Tibial artery (tissue), 4 donors: ENCODE measurements at regions not wholly inside any gene's neighbourhood (a gene's known extent, or its start where the extent isn't known, plus 50 kb on each side); places are given as distances from the start of the nearest gene placed in this dataset.
A peak's percentile ranks its signal among the peaks of the same experiment; 100 is the strongest.

Experiments used
- DNase-seq, 2 donors: peaks; one replicate each; pipeline ENCODE4 v3.0.0-alpha.2; 2019
- H3K27ac ChIP-seq, 2 donors: fragments of 200-600 bp; sonication (generic) in 1 of 2; 1 replicate in 1 of 2; 2 replicates in 1 of 2; pipeline ENCODE4 v1.5.1; 2018 to 2019; ENCODE audit warnings: mild to moderate bottlenecking in 1 of 2
- H3K27me3 ChIP-seq, 2 donors: fragments of 200-600 bp; sonication (generic) in 1 of 2; one replicate each; pipeline versions ENCODE4 v1.5.1 to v1.6.0; 2016 to 2019
- H3K36me3 ChIP-seq, 3 donors: fragments of 200-600 bp; sonication (generic) in 2 of 3; one replicate each; pipeline ENCODE4 v1.5.1; 2016 to 2019; ENCODE audit warnings: mild to moderate bottlenecking in 2 of 3
- H3K4me1 ChIP-seq, 4 donors: fragments of 200-600 bp; sonication (generic) in 2 of 4; 1 replicate in 3 of 4; 2 replicates in 1 of 4; pipeline ENCODE4 v1.5.1; 2016 to 2019
- H3K4me3 ChIP-seq, 2 donors: fragments of 200-600 bp; sonication (generic) in 1 of 2; 1 replicate in 1 of 2; 2 replicates in 1 of 2; pipeline ENCODE4 v1.5.1; 2018 to 2019; ENCODE audit warnings: mild to moderate bottlenecking in 2 of 2
- H3K9me3 ChIP-seq, 3 donors: fragments of 200-600 bp; sonication (generic) in 1 of 3; one replicate each; pipeline ENCODE4 v1.5.1; 2016 to 2019
- CTCF ChIP-seq, 2 experiments: fragments of 200-600 bp in 1 of 2; fragments of 450-650 bp in 1 of 2; IDR thresholded peaks; one replicate each; pipeline ENCODE4 v1.5.1; 2017 to 2019; ENCODE audit warnings: antibody characterized with exemption in 2 of 2, mild to moderate bottlenecking in 1 of 2, moderate library complexity in 1 of 2
- intact Hi-C: fragments of 100-400 bp; cut with DNase I; formaldehyde crosslinking; loops from one replicate; pipeline ENCODE4 v1.15.0; 2023; ENCODE audit warnings: low total_unique reads

- Histone ChIP-seq H3K4me3 (no peak overlapping the region), H3K4me1 (peaks cover 0 to 29% (median 20%) of the 10 kb centered on the region in 4 donors), H3K36me3 (no peaks in the 10 kb centered on the region), H3K27me3 (no peaks in the 10 kb centered on the region), H3K27ac (peak overlapping the region; percentile 65 to 74), H3K9me3 (no peaks in the 10 kb centered on the region)
- intact Hi-C loops = no loop called here
- no peak for DNase-seq
- no peak for TF ChIP-seq CTCF (IDR thresholded peaks at IDR 0.05)
These were observed 274.4 kb upstream of the FMN2 start for GRCh38 chr1:239817276-239817675.

GRCh38 chr1:239817801-239818200, 273.9 kb upstream of the FMN2 start:
- H3K27ac ChIP-seq = no peak overlapping the region
- no peak overlapping the region for H3K4me3 ChIP-seq
- no peaks in the 10 kb centered on the region for H3K27me3 ChIP-seq
- TF ChIP-seq CTCF (IDR thresholded peaks at IDR 0.05) = no peak
- H3K9me3 ChIP-seq = no peaks in the 10 kb centered on the region
- intact Hi-C loops = no loop called here
- H3K4me1 ChIP-seq = peaks cover 0 to 29% (median 20%) of the 10 kb centered on the region in 4 donors
- H3K36me3 ChIP-seq = no peaks in the 10 kb centered on the region
- DNase-seq = no peak

- Histone ChIP-seq H3K27me3 (no peaks in the 10 kb centered on the region), H3K36me3 (no peaks in the 10 kb centered on the region), H3K9me3 (no peaks in the 10 kb centered on the region), H3K4me1 (peaks cover 0 to 28% (median 20%) of the 10 kb centered on the region in 4 donors), H3K4me3 (no peak overlapping the region), H3K27ac (no peak overlapping the region)
- no peak for TF ChIP-seq CTCF (IDR thresholded peaks at IDR 0.05)
- no peak for DNase-seq
- intact Hi-C loops = no loop called here
These were observed 272.6 kb upstream of the FMN2 start for GRCh38 chr1:239819096-239819495.

GRCh38 chr1:239819756-239820250, 271.9 kb upstream of the FMN2 start:
- intact Hi-C loops = no loop called here
- TF ChIP-seq CTCF (IDR thresholded peaks at IDR 0.05) = no peak
- Histone ChIP-seq H3K4me1 (peaks cover 0 to 21% (median 13%) of the 10 kb centered on the region in 4 donors), H3K36me3 (no peaks in the 10 kb centered on the region), H3K27me3 (no peaks in the 10 kb centered on the region), H3K9me3 (no peaks in the 10 kb centered on the region), H3K27ac (no peak overlapping the region), H3K4me3 (no peak overlapping the region)
- DNase-seq = no peak

- no peak for TF ChIP-seq CTCF (IDR thresholded peaks at IDR 0.05)
- Histone ChIP-seq H3K9me3 (no peaks in the 10 kb centered on the region), H3K4me1 (no peaks in the 10 kb centered on the region), H3K27me3 (no peaks in the 10 kb centered on the region), H3K4me3 (no peak overlapping the region), H3K36me3 (no peaks in the 10 kb centered on the region), H3K27ac (no peak overlapping the region)
- DNase-seq = no peak
- intact Hi-C loops = no loop called here
These were observed 267.8 kb upstream of the FMN2 start for GRCh38 chr1:239823852-239824251.

GRCh38 chr1:239826211-239826610, 265.5 kb upstream of the FMN2 start:
- Histone ChIP-seq H3K36me3 (no peaks in the 10 kb centered on the region), H3K27me3 (no peaks in the 10 kb centered on the region), H3K27ac (no peak overlapping the region), H3K9me3 (no peaks in the 10 kb centered on the region), H3K4me1 (no peaks in the 10 kb centered on the region), H3K4me3 (no peak overlapping the region)
- intact Hi-C loops = no loop called here
- no peak for TF ChIP-seq CTCF (IDR thresholded peaks at IDR 0.05)
- no peak for DNase-seq
